NCI-H748 (cell line): ENCODE measurements at regions not wholly inside any gene's neighbourhood (a gene's known extent, or its start where the extent isn't known, plus 50 kb on each side); places are given as distances from the start of the nearest gene placed in this dataset.

Experiments
- DNase-seq: peaks from one replicate; lab custom pipeline; 2025; ENCODE audit not compliant: unreplicated experiment; lab: John Stamatoyannopoulos, UW

- no peak for DNase-seq
Observed at GRCh38 chr4:141576585-141577110, 59.7 kb upstream of the IL15 start.

GRCh38 chr4:141578451-141578850, 57.9 kb upstream of the IL15 start:
- DNase-seq, result no peak

GRCh38 chr4:141580523-141580922, 55.9 kb upstream of the IL15 start:
- no peak for DNase-seq
